ENCODE measurements at regions not wholly inside any gene's neighbourhood (a gene's known extent, or its start where the extent isn't known, plus 50 kb on each side); places are given as distances from the start of the nearest gene placed in this dataset.

DNA sequence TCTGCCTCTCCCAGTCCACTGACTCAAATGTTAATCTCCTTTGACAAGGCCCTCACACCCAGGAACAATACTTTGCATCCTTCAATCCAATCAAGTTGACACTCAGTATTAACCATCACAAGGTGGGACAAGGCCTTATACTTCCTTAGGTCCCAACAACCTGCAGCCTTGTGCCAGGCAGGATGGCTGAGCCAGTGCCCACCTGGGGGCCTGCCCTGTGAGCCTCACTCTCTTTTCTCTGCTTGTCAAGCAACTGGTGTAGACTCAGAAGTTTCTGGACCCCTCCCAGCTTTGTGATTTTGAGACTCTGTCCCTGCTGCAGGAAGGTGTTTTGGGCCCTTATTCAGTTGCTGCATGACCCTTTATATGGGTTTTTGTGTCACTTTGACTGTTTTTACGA, 310.0 kb upstream of the C1orf174 start:
- TF ChIP-seq, protein P1, sequence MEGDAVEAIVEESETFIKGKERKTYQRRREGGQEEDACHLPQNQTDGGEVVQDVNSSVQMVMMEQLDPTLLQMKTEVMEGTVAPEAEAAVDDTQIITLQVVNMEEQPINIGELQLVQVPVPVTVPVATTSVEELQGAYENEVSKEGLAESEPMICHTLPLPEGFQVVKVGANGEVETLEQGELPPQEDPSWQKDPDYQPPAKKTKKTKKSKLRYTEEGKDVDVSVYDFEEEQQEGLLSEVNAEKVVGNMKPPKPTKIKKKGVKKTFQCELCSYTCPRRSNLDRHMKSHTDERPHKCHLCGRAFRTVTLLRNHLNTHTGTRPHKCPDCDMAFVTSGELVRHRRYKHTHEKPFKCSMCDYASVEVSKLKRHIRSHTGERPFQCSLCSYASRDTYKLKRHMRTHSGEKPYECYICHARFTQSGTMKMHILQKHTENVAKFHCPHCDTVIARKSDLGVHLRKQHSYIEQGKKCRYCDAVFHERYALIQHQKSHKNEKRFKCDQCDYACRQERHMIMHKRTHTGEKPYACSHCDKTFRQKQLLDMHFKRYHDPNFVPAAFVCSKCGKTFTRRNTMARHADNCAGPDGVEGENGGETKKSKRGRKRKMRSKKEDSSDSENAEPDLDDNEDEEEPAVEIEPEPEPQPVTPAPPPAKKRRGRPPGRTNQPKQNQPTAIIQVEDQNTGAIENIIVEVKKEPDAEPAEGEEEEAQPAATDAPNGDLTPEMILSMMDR (IDR thresholded peaks at IDR 0.05; ENCODE audit: extremely low read depth in 1 of 2, insufficient read depth in 1 of 2, low read depth in 1 of 2, low read length in 2 of 2): no peak
- TF ChIP-seq EZH2 (IDR thresholded peaks at IDR 0.05; ENCODE audit: borderline replicate concordance, low read depth, low read length, severe bottlenecking) (no peak), POLR2A (IDR thresholded peaks at IDR 0.05; ENCODE audit: low read depth, low read length) (no peak), MYC (IDR thresholded peaks at IDR 0.05; ENCODE audit: low read depth, low read length) (no peak)
- TF ChIP-seq, protein P2, sequence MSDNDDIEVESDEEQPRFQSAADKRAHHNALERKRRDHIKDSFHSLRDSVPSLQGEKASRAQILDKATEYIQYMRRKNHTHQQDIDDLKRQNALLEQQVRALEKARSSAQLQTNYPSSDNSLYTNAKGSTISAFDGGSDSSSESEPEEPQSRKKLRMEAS (IDR thresholded peaks at IDR 0.05; ENCODE audit: insufficient read depth, insufficient read length): no peak
